ENCODE measurements at regions not wholly inside any gene's neighbourhood (a gene's known extent, or its start where the extent isn't known, plus 50 kb on each side); places are given as distances from the start of the nearest gene placed in this dataset.

DNA sequence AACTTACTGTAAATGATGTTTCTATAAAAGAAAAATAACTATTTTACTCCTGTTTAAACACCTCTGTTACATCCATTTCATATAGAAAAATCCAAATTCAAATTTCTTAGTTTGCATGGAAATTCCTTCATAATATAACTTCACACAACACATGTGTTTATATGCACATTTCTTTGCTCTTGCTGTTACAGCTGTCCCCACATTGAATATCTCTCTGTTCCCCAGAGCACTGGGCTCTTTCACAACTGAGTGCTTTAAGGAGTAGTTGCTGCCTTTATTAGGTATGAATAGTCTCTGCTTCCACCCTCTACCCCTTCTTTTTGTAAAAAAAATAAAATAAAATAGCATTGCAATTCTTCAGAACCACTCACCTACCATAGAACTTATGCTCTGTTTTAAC lies 287.0 kb downstream of the OLFM3 start:
- H3K9me3 Mint-ChIP-seq (ENCODE audit: low read depth): no peaks in the 10 kb centered on the region
- CTCF ChIA-PET: no interaction called here
- POLR2A ChIA-PET: no interaction called here
- H3K27me3 Mint-ChIP-seq: peaks cover 4% of the 10 kb centered on the region
- H3K4me1 Mint-ChIP-seq: no peaks in the 10 kb centered on the region
- no peak overlapping the region for H3K27ac Mint-ChIP-seq
- H3K4me3 Mint-ChIP-seq: no peak overlapping the region
- intact Hi-C loops (cut with DNase I, micrococcal nuclease): loop anchor here in 1 of 2 experiments (5.0 kb wide), 1 partner anchor 53 kb away; no protein-coding TSS in a partner anchor
- DNase-seq (no peak), ATAC-seq (no peak)
- no peaks in the 10 kb centered on the region for H3K36me3 Mint-ChIP-seq (ENCODE audit: low read depth)

DNA sequence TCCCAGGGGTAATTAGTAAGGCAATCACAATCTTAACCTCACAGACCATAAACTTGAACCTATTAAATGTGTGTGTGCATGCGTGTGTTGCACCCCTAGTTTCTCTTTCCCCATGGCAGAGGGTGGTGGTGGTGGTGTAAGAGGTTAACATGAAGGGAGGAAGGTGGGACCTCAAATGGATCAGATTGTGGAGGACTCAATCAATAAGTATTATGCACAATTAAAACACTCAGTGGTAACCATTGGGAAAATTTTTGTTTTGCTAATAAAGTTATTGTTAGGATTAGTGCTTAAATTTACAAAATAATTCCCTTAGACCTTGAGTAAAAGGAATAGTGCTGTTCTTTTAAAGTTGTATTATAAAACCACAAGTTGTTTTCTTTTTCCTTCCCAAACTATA lies 283.0 kb downstream of the OLFM3 start:
- Mint-ChIP-seq H3K4me3 (no peak overlapping the region), H3K36me3 (ENCODE audit: low read depth) (no peaks in the 10 kb centered on the region), H3K27ac (no peak overlapping the region), H3K9me3 (ENCODE audit: low read depth) (no peaks in the 10 kb centered on the region), H3K4me1 (no peaks in the 10 kb centered on the region), H3K27me3 (peaks cover 4% of the 10 kb centered on the region)
- ChIA-PET CTCF (interaction anchor here (0.7 kb wide), 1 partner anchor 13 kb away, joined by 3 read pairs; no protein-coding TSS in a partner anchor), POLR2A (no interaction called here)
- DNase-seq (no peak), ATAC-seq (no peak)
- intact Hi-C loops (cut with DNase I, micrococcal nuclease): loop anchor here in 1 of 2 experiments (5.0 kb wide), 1 partner anchor 49 kb away; no protein-coding TSS in a partner anchor

DNA sequence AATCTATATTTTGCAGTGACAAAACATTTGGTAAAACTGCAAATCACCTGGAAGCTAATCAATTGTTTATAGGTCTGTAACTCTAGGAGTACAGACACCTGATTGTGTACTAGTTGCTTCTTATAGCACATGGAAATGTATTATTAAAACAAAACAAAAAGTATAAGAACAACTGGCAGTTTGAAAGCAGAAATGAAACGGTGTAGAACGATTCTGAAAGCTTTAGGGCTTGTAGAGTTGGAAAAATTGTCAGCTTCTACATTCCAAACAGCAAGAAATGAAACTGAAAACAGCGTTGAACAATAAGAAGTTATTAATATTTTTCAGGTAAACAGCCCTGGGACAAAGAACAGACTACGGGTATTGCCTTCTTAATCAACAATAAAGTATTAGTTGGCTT lies 273.3 kb downstream of the OLFM3 start:
- H3K36me3 Mint-ChIP-seq (ENCODE audit: low read depth): no peaks in the 10 kb centered on the region
- DNase-seq (no peak), ATAC-seq (no peak)
- ChIA-PET CTCF (no interaction called here), POLR2A (no interaction called here)
- no peaks in the 10 kb centered on the region for H3K9me3 Mint-ChIP-seq (ENCODE audit: low read depth)
- H3K27me3 Mint-ChIP-seq: peaks cover 4% of the 10 kb centered on the region
- no peak overlapping the region for H3K27ac Mint-ChIP-seq
- intact Hi-C loops (cut with DNase I, micrococcal nuclease): no loop called here
- no peaks in the 10 kb centered on the region for H3K4me1 Mint-ChIP-seq
- no peak overlapping the region for H3K4me3 Mint-ChIP-seq

DNA sequence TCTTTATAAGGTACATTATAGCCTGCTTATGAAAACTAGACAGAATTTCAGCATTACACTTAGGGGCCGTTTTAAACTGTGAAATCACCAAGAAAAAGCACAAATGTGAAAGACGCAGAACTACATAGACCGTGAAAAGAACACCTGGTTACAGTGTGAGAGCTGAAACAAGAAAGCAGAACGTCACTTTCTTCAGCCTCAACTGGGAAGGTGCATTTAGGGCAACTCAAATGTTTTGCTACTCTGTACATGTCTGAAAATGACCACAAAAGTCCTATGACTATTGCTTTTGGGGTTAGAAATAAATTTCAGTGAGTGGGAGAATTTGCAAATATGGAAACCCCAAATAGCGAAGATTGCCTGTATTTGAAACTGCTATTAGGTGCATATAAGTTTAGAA lies 268.7 kb downstream of the OLFM3 start:
- H3K9me3 Mint-ChIP-seq (ENCODE audit: low read depth): no peaks in the 10 kb centered on the region
- ChIA-PET CTCF (interaction anchor here (0.8 kb wide), 1 partner anchor 293 kb away, joined by 4 read pairs; no protein-coding TSS in a partner anchor), POLR2A (no interaction called here)
- intact Hi-C loops (cut with DNase I, micrococcal nuclease): no loop called here
- H3K27ac Mint-ChIP-seq: no peak overlapping the region
- H3K4me3 Mint-ChIP-seq: no peak overlapping the region
- ATAC-seq (no peak), DNase-seq (no peak)
- no peaks in the 10 kb centered on the region for H3K27me3 Mint-ChIP-seq
- no peaks in the 10 kb centered on the region for H3K4me1 Mint-ChIP-seq
- H3K36me3 Mint-ChIP-seq (ENCODE audit: low read depth): no peaks in the 10 kb centered on the region

DNA sequence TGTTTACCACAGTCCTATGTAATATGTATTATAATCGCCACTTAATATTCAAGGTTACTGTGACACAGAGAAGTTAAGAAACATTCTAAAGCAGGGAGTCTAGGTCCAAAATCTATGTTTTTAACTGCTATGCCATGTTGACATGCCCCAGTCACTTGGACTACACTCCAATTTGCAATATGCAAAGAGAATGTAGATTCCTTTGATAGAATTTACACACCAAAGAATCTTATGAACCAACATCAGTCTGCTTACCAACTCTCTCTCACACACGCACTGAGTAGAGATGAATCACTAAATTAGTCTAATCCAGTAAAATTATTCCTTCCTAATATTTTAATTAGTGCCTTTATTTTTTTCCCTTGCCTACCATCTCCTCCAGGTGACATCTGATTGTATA lies 266.2 kb downstream of the OLFM3 start:
- ATAC-seq (no peak), DNase-seq (no peak)
- Mint-ChIP-seq H3K4me1 (no peaks in the 10 kb centered on the region), H3K4me3 (no peak overlapping the region), H3K36me3 (ENCODE audit: low read depth) (no peaks in the 10 kb centered on the region), H3K27me3 (peaks cover 2% of the 10 kb centered on the region), H3K27ac (no peak overlapping the region), H3K9me3 (ENCODE audit: low read depth) (no peaks in the 10 kb centered on the region)
- CTCF ChIA-PET: interaction anchor here (0.6 kb wide), 1 partner anchor 35 kb away, joined by 3 read pairs; no protein-coding TSS in a partner anchor
- POLR2A ChIA-PET: no interaction called here
- intact Hi-C loops (cut with DNase I, micrococcal nuclease): loop anchor here in 1 of 2 experiments (1.0 kb wide), 1 partner anchor 12 kb away; no protein-coding TSS in a partner anchor

DNA sequence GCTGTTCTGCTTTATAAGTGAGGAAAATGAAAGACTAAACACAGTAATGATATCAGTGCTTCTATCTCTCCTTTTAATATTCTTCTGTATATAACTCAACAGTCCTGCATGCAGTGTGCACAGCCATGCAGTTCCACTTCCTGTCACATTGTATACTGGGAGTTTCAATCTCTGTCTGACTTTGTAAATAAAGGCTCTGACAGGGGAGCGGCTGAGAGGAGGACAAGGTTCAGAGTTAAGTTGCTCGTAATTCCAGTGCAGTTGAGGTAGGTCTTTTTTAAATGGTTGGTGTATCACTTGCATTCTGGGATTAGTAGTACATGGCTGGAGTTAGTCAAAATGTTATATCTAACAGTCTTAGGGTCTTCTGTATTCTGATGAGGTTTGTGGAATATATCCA lies 264.5 kb downstream of the OLFM3 start:
- Mint-ChIP-seq H3K36me3 (ENCODE audit: low read depth) (no peaks in the 10 kb centered on the region), H3K27me3 (peaks cover 2% of the 10 kb centered on the region), H3K4me1 (no peaks in the 10 kb centered on the region), H3K4me3 (no peak overlapping the region), H3K27ac (no peak overlapping the region), H3K9me3 (ENCODE audit: low read depth) (no peaks in the 10 kb centered on the region)
- DNase-seq: no peak
- no peak for ATAC-seq
- intact Hi-C loops (cut with DNase I, micrococcal nuclease): no loop called here
- POLR2A ChIA-PET: interaction anchor here (0.7 kb wide), 1 partner anchor 44 kb away, joined by 5 read pairs; no protein-coding TSS in a partner anchor
- CTCF ChIA-PET: interaction anchor here (0.6 to 1.3 kb wide), 2 partner anchors 8 to 441 kb away, joined by 3 to 4 read pairs; no protein-coding TSS in a partner anchor

DNA sequence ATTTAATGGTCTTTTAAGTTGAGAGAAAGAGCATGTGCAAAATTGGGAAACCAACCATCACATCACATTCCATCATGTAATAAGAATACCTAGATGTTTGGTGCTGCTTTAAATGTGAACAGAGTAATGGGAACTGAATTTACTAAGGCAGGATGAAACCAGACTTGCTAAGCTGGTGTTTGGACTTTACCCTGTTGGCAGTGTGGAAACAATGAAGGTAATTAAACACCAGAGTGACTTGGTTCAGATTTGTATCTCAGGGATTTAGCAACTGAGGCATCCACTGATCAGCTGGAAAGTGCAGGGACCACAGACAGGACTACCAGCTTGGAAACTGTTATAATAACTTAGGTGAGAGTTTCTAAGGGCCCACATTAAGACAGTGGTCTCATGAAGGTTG lies 263.4 kb downstream of the OLFM3 start:
- H3K36me3 Mint-ChIP-seq (ENCODE audit: low read depth): no peaks in the 10 kb centered on the region
- ATAC-seq (no peak), DNase-seq (no peak)
- ChIA-PET CTCF (interaction anchor here (0.6 kb wide), 1 partner anchor 42 kb away, joined by 3 read pairs; no protein-coding TSS in a partner anchor), POLR2A (no interaction called here)
- H3K4me1 Mint-ChIP-seq: no peaks in the 10 kb centered on the region
- H3K27me3 Mint-ChIP-seq: peaks cover 2% of the 10 kb centered on the region
- intact Hi-C loops (cut with DNase I, micrococcal nuclease): no loop called here
- no peaks in the 10 kb centered on the region for H3K9me3 Mint-ChIP-seq (ENCODE audit: low read depth)
- no peak overlapping the region for H3K27ac Mint-ChIP-seq
- no peak overlapping the region for H3K4me3 Mint-ChIP-seq

DNA sequence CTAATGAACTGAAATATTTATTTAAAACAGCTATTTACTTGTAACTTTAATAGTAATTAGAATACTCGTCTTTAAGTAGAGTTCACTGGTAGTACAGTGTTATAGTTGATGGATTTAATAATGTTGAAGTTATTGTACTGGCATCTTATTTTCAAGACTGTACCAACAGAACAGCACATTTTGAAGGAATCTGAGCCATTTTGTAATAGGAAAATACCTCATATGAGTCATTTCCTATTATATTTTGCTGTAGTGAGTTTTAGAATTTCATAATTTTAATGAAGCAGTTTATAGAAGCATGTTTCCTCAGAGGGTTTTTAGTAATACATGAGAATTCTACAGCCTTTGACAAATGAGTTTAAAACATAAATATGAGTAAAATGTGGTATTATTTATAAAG lies 258.3 kb downstream of the OLFM3 start:
- intact Hi-C loops (cut with DNase I, micrococcal nuclease): no loop called here
- ChIA-PET CTCF (no interaction called here), POLR2A (no interaction called here)
- no peaks in the 10 kb centered on the region for H3K9me3 Mint-ChIP-seq (ENCODE audit: low read depth)
- ATAC-seq: no peak
- DNase-seq: no peak
- H3K36me3 Mint-ChIP-seq (ENCODE audit: low read depth): no peaks in the 10 kb centered on the region
- no peak overlapping the region for H3K4me3 Mint-ChIP-seq
- no peaks in the 10 kb centered on the region for H3K4me1 Mint-ChIP-seq
- no peak overlapping the region for H3K27ac Mint-ChIP-seq
- peaks cover 2% of the 10 kb centered on the region for H3K27me3 Mint-ChIP-seq

DNA sequence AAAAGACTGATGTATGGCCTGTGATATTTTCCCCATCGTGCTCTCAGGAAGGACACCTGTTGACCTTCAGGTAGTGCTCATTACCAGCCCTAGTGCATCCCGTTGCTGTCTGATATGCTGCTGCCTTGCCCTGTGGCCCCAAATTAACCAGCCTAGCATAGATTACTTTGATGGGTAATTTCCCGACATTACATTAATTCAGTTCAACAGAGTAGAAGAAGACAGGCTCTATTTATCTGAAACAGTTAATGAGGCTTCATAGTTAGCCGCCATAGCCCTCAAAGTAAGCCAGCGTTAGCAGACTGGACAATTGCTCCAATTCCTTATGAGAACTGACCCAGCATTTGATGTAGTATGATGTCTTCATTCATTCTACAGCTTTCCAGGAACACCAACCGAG lies 257.6 kb downstream of the OLFM3 start:
- CTCF ChIA-PET: no interaction called here
- intact Hi-C loops (cut with DNase I, micrococcal nuclease): no loop called here
- DNase-seq (no peak), ATAC-seq (no peak)
- POLR2A ChIA-PET: no interaction called here
- no peaks in the 10 kb centered on the region for H3K4me1 Mint-ChIP-seq
- H3K27ac Mint-ChIP-seq: no peak overlapping the region
- H3K9me3 Mint-ChIP-seq (ENCODE audit: low read depth): no peaks in the 10 kb centered on the region
- peaks cover 2% of the 10 kb centered on the region for H3K27me3 Mint-ChIP-seq
- H3K4me3 Mint-ChIP-seq: no peak overlapping the region
- H3K36me3 Mint-ChIP-seq (ENCODE audit: low read depth): no peaks in the 10 kb centered on the region

DNA sequence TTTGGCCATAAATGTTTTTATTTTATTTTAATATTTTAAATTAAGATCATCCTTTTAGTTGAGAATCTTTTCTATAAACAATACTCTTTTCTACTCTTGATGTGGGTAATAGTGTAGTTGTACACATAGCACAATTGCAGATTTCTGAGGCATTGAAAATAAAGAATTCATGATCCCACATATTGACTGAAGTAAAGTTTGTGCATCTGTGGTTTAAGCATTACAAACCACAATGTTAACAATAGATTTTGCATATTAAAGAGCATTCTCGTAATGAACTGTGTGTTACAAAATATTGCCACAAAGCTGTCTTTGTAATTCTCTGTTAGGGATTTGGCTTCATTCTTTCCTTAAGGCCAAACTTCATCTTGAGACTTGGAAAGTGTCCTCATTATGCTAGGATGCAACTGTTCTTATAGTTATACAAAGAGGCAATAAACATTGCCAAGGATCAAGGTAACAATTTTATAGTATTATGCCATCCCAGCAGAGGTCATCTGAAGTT lies 256.8 kb downstream of the OLFM3 start:
- Mint-ChIP-seq H3K27ac (no peak overlapping the region), H3K9me3 (ENCODE audit: low read depth) (no peaks in the 10 kb centered on the region), H3K4me1 (no peaks in the 10 kb centered on the region), H3K27me3 (peaks cover 2% of the 10 kb centered on the region), H3K4me3 (no peak overlapping the region), H3K36me3 (ENCODE audit: low read depth) (no peaks in the 10 kb centered on the region)
- ChIA-PET CTCF (interaction anchor here (0.7 kb wide), 1 partner anchor 8 kb away, joined by 3 read pairs; no protein-coding TSS in a partner anchor), POLR2A (no interaction called here)
- intact Hi-C loops (cut with DNase I, micrococcal nuclease): no loop called here
- no peak for DNase-seq
- ATAC-seq: no peak

DNA sequence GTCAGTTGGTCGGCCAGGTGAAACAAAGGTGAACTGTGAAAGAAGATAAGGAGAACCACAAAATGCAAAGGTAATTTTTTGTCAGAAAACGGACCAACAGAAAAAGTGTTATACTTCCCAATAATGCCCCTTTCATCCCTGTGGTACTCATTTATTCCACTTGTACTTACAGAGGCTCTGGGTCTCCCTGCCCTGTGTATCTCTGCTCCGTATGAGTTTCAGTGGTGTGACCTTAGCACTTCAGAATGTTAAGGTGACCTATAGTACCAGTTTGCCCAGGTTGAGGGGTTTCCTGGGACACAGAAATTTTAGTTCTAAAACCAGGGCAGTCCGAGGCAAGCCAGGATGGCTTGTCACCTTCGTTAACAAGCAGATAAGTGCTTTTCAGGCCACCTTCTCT lies 254.8 kb downstream of the OLFM3 start:
- Mint-ChIP-seq H3K27ac (no peak overlapping the region), H3K36me3 (ENCODE audit: low read depth) (no peaks in the 10 kb centered on the region), H3K4me1 (no peaks in the 10 kb centered on the region), H3K27me3 (no peaks in the 10 kb centered on the region), H3K4me3 (no peak overlapping the region), H3K9me3 (ENCODE audit: low read depth) (no peaks in the 10 kb centered on the region)
- ChIA-PET CTCF (interaction anchor here (0.7 kb wide), 1 partner anchor 236 kb away, joined by 3 read pairs; no protein-coding TSS in a partner anchor), POLR2A (no interaction called here)
- DNase-seq: no peak
- ATAC-seq: no peak
- intact Hi-C loops (cut with DNase I, micrococcal nuclease): loop anchor here in 1 of 2 experiments (1.0 kb wide), 1 partner anchor 12 kb away; no protein-coding TSS in a partner anchor

DNA sequence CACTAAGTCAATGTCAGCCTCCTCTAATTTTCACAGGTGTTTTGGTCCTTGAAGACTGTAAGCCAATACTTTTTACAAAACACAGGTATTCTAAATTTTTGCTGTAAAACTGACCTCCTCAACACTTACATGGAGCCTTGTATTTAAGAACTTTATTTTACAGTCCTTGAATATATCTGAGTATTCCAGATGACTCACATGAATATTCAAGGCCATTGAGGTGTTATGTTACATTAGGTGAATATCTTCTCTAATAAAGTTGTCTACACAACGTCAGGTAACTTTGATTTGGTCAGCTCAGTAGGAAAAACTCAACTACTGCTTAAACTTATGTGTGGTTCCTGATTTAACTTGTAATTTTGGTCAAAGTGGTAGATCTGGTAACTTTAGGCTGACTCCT lies 254.2 kb downstream of the OLFM3 start:
- ChIA-PET CTCF (no interaction called here), POLR2A (no interaction called here)
- H3K27me3 Mint-ChIP-seq: no peaks in the 10 kb centered on the region
- H3K4me3 Mint-ChIP-seq: no peak overlapping the region
- DNase-seq: no peak
- no peaks in the 10 kb centered on the region for H3K36me3 Mint-ChIP-seq (ENCODE audit: low read depth)
- H3K4me1 Mint-ChIP-seq: no peaks in the 10 kb centered on the region
- ATAC-seq: no peak
- no peaks in the 10 kb centered on the region for H3K9me3 Mint-ChIP-seq (ENCODE audit: low read depth)
- H3K27ac Mint-ChIP-seq: no peak overlapping the region
- intact Hi-C loops (cut with DNase I, micrococcal nuclease): loop anchor here in 1 of 2 experiments (1.0 kb wide), 1 partner anchor 12 kb away; no protein-coding TSS in a partner anchor
